ENCODE measurements at regions not wholly inside any gene's neighbourhood (a gene's known extent, or its start where the extent isn't known, plus 50 kb on each side); places are given as distances from the start of the nearest gene placed in this dataset.
"Not testable (repeated sequence)": the region's sequence is repeated elsewhere in the genome, so short reads cannot be mapped to it uniquely, and the experiment has no call there.

- Histone ChIP-seq H3K36me3 (no peaks in the 10 kb centered on the region), H3K9me3 (no peaks in the 10 kb centered on the region), H3K27ac (no peak overlapping the region), H3K4me1 (ENCODE audit: control insufficient read depth in 1 of 2, insufficient read depth in 1 of 2, low read depth in 1 of 2, low read length in 1 of 2) (no peaks in the 10 kb centered on the region), H3K27me3 (no peaks in the 10 kb centered on the region), H3K4me3 (ENCODE audit: low read depth in 1 of 2, low read length in 1 of 2) (no peak overlapping the region)
- no peak for TF ChIP-seq CTCF (IDR thresholded peaks at IDR 0.05)
These were observed 195.2 kb upstream of the FOXK1 start for GRCh38 chr7:4486907-4487306.

GRCh38 chr7:4496911-4497310 lies 185.2 kb upstream of the FOXK1 start:
- H3K27me3 ChIP-seq; H3K4me1 ChIP-seq (ENCODE audit: control insufficient read depth in 1 of 2, insufficient read depth in 1 of 2, low read depth in 1 of 2, low read length in 1 of 2); H3K27ac ChIP-seq; H3K36me3 ChIP-seq; H3K4me3 ChIP-seq (ENCODE audit: low read depth in 1 of 2, low read length in 1 of 2); H3K9me3 ChIP-seq: not testable (repeated sequence)

GRCh38 chr7:4500812-4501211 lies 181.3 kb upstream of the FOXK1 start:
- no peak overlapping the region for H3K4me3 ChIP-seq (ENCODE audit: low read depth in 1 of 2, low read length in 1 of 2)
- H3K27me3 ChIP-seq = no peaks in the 10 kb centered on the region
- H3K27ac ChIP-seq = no peak overlapping the region
- no peaks in the 10 kb centered on the region for H3K4me1 ChIP-seq (ENCODE audit: control insufficient read depth in 1 of 2, insufficient read depth in 1 of 2, low read depth in 1 of 2, low read length in 1 of 2)
- no peaks in the 10 kb centered on the region for H3K36me3 ChIP-seq
- no peak for TF ChIP-seq CTCF (IDR thresholded peaks at IDR 0.05)
- no peaks in the 10 kb centered on the region for H3K9me3 ChIP-seq

GRCh38 chr7:4507886-4508285 lies 174.2 kb upstream of the FOXK1 start:
- not testable (repeated sequence) for H3K4me1 ChIP-seq (ENCODE audit: control insufficient read depth in 1 of 2, insufficient read depth in 1 of 2, low read depth in 1 of 2, low read length in 1 of 2); H3K27me3 ChIP-seq; H3K9me3 ChIP-seq; H3K27ac ChIP-seq; H3K4me3 ChIP-seq (ENCODE audit: low read depth in 1 of 2, low read length in 1 of 2); H3K36me3 ChIP-seq

GRCh38 chr7:4513450-4513849 lies 168.6 kb upstream of the FOXK1 start:
- H3K36me3 ChIP-seq = no peaks in the 10 kb centered on the region
- no peak overlapping the region for H3K27ac ChIP-seq
- H3K27me3 ChIP-seq = no peaks in the 10 kb centered on the region
- H3K4me1 ChIP-seq (ENCODE audit: control insufficient read depth in 1 of 2, insufficient read depth in 1 of 2, low read depth in 1 of 2, low read length in 1 of 2) = no peaks in the 10 kb centered on the region
- no peak overlapping the region for H3K4me3 ChIP-seq (ENCODE audit: low read depth in 1 of 2, low read length in 1 of 2)
- TF ChIP-seq CTCF (IDR thresholded peaks at IDR 0.05) = no peak
- H3K9me3 ChIP-seq = no peaks in the 10 kb centered on the region

- Histone ChIP-seq H3K27ac (no peak overlapping the region), H3K36me3 (no peaks in the 10 kb centered on the region), H3K27me3 (no peaks in the 10 kb centered on the region), H3K9me3 (no peaks in the 10 kb centered on the region), H3K4me3 (ENCODE audit: low read depth in 1 of 2, low read length in 1 of 2) (no peak overlapping the region), H3K4me1 (ENCODE audit: control insufficient read depth in 1 of 2, insufficient read depth in 1 of 2, low read depth in 1 of 2, low read length in 1 of 2) (no peaks in the 10 kb centered on the region)
- TF ChIP-seq CTCF (IDR thresholded peaks at IDR 0.05) = no peak
These were observed 162.1 kb upstream of the FOXK1 start for GRCh38 chr7:4519819-4520520.

- H3K27ac ChIP-seq = no peak overlapping the region
- no peaks in the 10 kb centered on the region for H3K27me3 ChIP-seq
- no peak overlapping the region for H3K4me3 ChIP-seq (ENCODE audit: low read depth in 1 of 2, low read length in 1 of 2)
- TF ChIP-seq CTCF (IDR thresholded peaks at IDR 0.05) = no peak
- no peaks in the 10 kb centered on the region for H3K9me3 ChIP-seq
- H3K36me3 ChIP-seq = no peaks in the 10 kb centered on the region
- no peaks in the 10 kb centered on the region for H3K4me1 ChIP-seq (ENCODE audit: control insufficient read depth in 1 of 2, insufficient read depth in 1 of 2, low read depth in 1 of 2, low read length in 1 of 2)
These were observed 158.9 kb upstream of the FOXK1 start for GRCh38 chr7:4523219-4523618.

All from neutrophil (primary cell).